ENCODE measurements at regions not wholly inside any gene's neighbourhood (a gene's known extent, or its start where the extent isn't known, plus 50 kb on each side); places are given as distances from the start of the nearest gene placed in this dataset.
"Not testable (repeated sequence)": the region's sequence is repeated elsewhere in the genome, so short reads cannot be mapped to it uniquely, and the experiment has no call there.

DNA sequence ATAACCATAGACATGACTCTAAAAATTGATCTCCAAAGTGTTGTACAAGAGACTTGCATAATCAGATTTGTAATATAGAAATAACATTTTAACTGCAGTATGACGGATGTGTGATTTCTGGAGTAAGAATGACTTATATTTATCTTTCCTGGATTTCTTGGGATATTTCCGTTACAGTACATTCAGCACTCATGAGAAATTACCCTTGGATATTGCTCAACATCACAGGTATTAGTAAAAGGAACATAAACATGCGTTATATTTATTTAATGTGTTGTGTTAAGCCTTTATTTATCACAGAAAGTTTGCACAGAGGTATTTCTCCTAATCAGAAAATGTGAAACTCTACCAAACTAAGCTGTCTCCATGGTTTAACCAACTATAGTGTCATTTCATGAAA lies 1823.9 kb upstream of the C9orf72 start:
- Mint-ChIP-seq H3K4me3 (no peak overlapping the region), H3K27ac (no peak overlapping the region), H3K36me3 (ENCODE audit: low read depth) (no peaks in the 10 kb centered on the region), H3K9me3 (peaks cover 8% of the 10 kb centered on the region), H3K4me1 (ENCODE audit: low read depth) (no peaks in the 10 kb centered on the region), H3K27me3 (ENCODE audit: low read depth) (no peaks in the 10 kb centered on the region)
- DNase-seq (ENCODE audit: low spot score) = no peak

GRCh38 chr9:29416204-29416603 lies 1842.9 kb upstream of the C9orf72 start:
- no peaks in the 10 kb centered on the region for H3K36me3 Mint-ChIP-seq (ENCODE audit: low read depth)
- H3K9me3 Mint-ChIP-seq = peaks cover 27% of the 10 kb centered on the region
- H3K27me3 Mint-ChIP-seq (ENCODE audit: low read depth) = no peaks in the 10 kb centered on the region
- no peak overlapping the region for H3K27ac Mint-ChIP-seq
- no peak for DNase-seq (ENCODE audit: low spot score)
- H3K4me3 Mint-ChIP-seq = no peak overlapping the region
- H3K4me1 Mint-ChIP-seq (ENCODE audit: low read depth) = no peaks in the 10 kb centered on the region

DNA sequence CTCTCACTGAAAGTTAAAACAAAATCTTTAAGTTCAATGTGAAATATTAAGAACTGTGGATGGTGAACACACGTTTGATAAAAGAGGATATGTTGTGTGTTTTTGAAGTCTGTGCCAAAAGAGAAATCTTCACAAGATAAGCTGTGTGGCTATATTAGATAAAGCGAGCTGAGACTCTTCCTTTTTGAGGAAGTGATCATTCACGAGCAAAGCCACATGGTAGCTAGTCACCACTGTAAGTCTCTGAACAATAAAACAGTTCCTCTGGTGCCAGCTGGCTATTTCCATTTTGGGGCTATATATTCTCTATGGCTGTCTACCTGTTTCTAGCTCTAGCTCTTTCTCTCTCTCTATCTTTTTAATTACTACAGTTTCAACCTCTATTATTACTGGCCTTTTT lies 1849.2 kb upstream of the C9orf72 start:
- peaks cover 36% of the 10 kb centered on the region for H3K9me3 Mint-ChIP-seq
- DNase-seq (ENCODE audit: low spot score) = no peak
- no peaks in the 10 kb centered on the region for H3K36me3 Mint-ChIP-seq (ENCODE audit: low read depth)
- no peak overlapping the region for H3K4me3 Mint-ChIP-seq
- H3K27me3 Mint-ChIP-seq (ENCODE audit: low read depth) = no peaks in the 10 kb centered on the region
- H3K4me1 Mint-ChIP-seq (ENCODE audit: low read depth) = no peaks in the 10 kb centered on the region
- H3K27ac Mint-ChIP-seq = no peak overlapping the region

DNA sequence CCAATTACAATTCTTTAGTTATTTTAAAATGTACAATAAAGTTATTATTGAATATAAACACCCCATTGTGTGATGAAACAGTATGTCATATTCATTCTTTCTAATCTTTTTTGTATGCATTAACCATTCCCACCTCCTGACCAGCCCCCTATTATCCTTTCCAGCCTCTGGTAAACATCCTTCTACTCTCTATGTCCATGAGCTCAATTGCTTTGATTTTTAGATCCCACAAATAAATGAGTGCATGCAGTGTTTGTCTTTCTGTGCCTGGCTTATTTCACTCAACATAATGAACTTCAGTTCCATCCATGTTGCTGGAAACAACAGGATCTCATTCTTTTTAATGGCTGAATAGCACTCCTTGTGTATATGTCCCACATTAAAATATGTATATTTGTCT lies 1858.9 kb upstream of the C9orf72 start:
- Mint-ChIP-seq H3K9me3 (peaks cover 32% of the 10 kb centered on the region), H3K27ac (no peak overlapping the region), H3K4me3 (no peak overlapping the region)

DNA sequence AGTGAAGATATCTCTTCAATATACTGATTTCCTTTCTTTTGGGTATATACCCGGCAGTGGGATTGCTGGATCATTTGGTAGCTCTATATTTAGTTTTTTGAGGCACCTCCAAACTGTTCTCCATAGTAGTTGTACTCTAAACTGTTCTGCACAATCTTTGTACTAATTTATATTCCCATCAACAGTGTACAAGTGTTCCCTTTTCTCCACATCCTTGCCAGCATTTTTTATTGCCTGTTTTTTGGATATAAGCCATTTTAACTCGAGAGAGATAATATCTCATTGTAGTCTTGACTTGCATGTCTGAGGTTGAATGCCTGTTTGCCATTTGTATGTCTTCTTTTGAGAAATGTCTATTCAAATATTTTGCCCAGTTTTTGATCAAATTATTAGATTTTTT lies 1859.4 kb upstream of the C9orf72 start:
- H3K27me3 Mint-ChIP-seq (ENCODE audit: low read depth); DNase-seq (ENCODE audit: low spot score); H3K4me1 Mint-ChIP-seq (ENCODE audit: low read depth); H3K4me3 Mint-ChIP-seq; H3K27ac Mint-ChIP-seq; H3K36me3 Mint-ChIP-seq (ENCODE audit: low read depth): not testable (repeated sequence)
- peaks cover 28% of the 10 kb centered on the region for H3K9me3 Mint-ChIP-seq

More for the DNA sequence above, 1858.9 kb upstream of the C9orf72 start:
- H3K36me3 Mint-ChIP-seq (ENCODE audit: low read depth) = no peaks in the 10 kb centered on the region
- H3K4me1 Mint-ChIP-seq (ENCODE audit: low read depth) = no peaks in the 10 kb centered on the region
- no peak for DNase-seq (ENCODE audit: low spot score)
- no peaks in the 10 kb centered on the region for H3K27me3 Mint-ChIP-seq (ENCODE audit: low read depth)

- Mint-ChIP-seq H3K4me1 (ENCODE audit: low read depth) (no peaks in the 10 kb centered on the region), H3K4me3 (no peak overlapping the region), H3K27ac (no peak overlapping the region), H3K36me3 (ENCODE audit: low read depth) (no peaks in the 10 kb centered on the region), H3K9me3 (peaks cover 34% of the 10 kb centered on the region), H3K27me3 (ENCODE audit: low read depth) (no peaks in the 10 kb centered on the region)
- no peak for DNase-seq (ENCODE audit: low spot score)
Observed at GRCh38 chr9:29435368-29435767, 1862.1 kb upstream of the C9orf72 start.

GRCh38 chr9:29437526-29437925 lies 1864.2 kb upstream of the C9orf72 start:
- Mint-ChIP-seq H3K27me3 (ENCODE audit: low read depth) (no peaks in the 10 kb centered on the region), H3K36me3 (ENCODE audit: low read depth) (no peaks in the 10 kb centered on the region), H3K9me3 (peaks cover 38% of the 10 kb centered on the region), H3K27ac (no peak overlapping the region), H3K4me1 (ENCODE audit: low read depth) (no peaks in the 10 kb centered on the region), H3K4me3 (no peak overlapping the region)
- DNase-seq (ENCODE audit: low spot score) = no peak

DNA sequence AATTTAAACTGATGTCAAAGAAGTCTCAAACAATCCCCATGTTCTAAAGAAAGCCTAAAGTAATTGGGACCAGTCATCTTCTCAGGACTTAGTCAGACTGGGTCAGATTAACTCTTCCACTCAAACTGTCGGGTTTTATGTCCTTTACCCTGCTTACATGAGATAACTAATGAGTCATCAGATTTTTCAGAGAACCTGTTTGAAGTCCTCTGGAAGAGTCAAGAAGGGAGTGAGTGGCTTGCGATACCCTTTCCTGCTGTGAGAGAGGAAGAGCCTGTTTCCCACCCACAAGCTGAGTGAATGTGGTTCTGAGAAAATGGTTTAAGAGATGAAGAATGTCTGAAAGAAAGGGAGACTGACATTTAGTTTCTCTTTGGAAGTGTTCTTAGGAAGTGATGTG lies 1866.7 kb upstream of the C9orf72 start:
- Mint-ChIP-seq H3K4me1 (ENCODE audit: low read depth) (no peaks in the 10 kb centered on the region), H3K27ac (no peak overlapping the region), H3K4me3 (no peak overlapping the region), H3K9me3 (peaks cover 26% of the 10 kb centered on the region), H3K36me3 (ENCODE audit: low read depth) (no peaks in the 10 kb centered on the region), H3K27me3 (ENCODE audit: low read depth) (no peaks in the 10 kb centered on the region)
- DNase-seq (ENCODE audit: low spot score) = no peak

- no peaks in the 10 kb centered on the region for H3K36me3 Mint-ChIP-seq (ENCODE audit: low read depth)
- H3K4me1 Mint-ChIP-seq (ENCODE audit: low read depth) = no peaks in the 10 kb centered on the region
- no peak overlapping the region for H3K4me3 Mint-ChIP-seq
- H3K9me3 Mint-ChIP-seq = peaks cover 26% of the 10 kb centered on the region
- DNase-seq (ENCODE audit: low spot score) = no peak
- no peaks in the 10 kb centered on the region for H3K27me3 Mint-ChIP-seq (ENCODE audit: low read depth)
- no peak overlapping the region for H3K27ac Mint-ChIP-seq
Observed at GRCh38 chr9:29440449-29440848, 1867.2 kb upstream of the C9orf72 start.

GRCh38 chr9:29445751-29446150 lies 1872.5 kb upstream of the C9orf72 start:
- DNase-seq (ENCODE audit: low spot score) = no peak
- no peaks in the 10 kb centered on the region for H3K36me3 Mint-ChIP-seq (ENCODE audit: low read depth)
- H3K27ac Mint-ChIP-seq = no peak overlapping the region
- no peaks in the 10 kb centered on the region for H3K27me3 Mint-ChIP-seq (ENCODE audit: low read depth)
- no peak overlapping the region for H3K4me3 Mint-ChIP-seq
- H3K4me1 Mint-ChIP-seq (ENCODE audit: low read depth) = no peaks in the 10 kb centered on the region
- peaks cover 28% of the 10 kb centered on the region for H3K9me3 Mint-ChIP-seq

DNA sequence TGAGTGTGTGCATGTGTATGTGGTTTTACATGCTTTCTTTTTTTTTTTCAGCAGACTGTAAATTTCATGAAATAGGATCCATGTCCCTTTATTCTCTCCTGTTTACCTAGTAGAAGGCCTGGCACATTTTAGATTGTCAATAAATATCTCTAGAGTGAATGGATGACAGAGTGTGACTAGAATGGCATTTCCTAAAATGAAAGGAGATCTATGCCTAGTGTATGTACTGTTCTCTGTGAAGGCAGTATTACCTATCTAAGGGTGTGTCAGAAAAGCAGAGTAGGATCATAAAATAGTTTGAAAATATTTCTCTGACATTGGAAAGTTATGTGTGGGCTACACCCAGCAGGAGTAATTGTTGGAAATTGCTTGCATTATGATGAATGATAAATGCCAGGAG lies 1876.0 kb upstream of the C9orf72 start:
- Mint-ChIP-seq H3K36me3 (ENCODE audit: low read depth) (no peaks in the 10 kb centered on the region), H3K27me3 (ENCODE audit: low read depth) (no peaks in the 10 kb centered on the region), H3K4me1 (ENCODE audit: low read depth) (no peaks in the 10 kb centered on the region), H3K9me3 (peaks cover 30% of the 10 kb centered on the region), H3K27ac (no peak overlapping the region), H3K4me3 (no peak overlapping the region)
- no peak for DNase-seq (ENCODE audit: low spot score)

DNA sequence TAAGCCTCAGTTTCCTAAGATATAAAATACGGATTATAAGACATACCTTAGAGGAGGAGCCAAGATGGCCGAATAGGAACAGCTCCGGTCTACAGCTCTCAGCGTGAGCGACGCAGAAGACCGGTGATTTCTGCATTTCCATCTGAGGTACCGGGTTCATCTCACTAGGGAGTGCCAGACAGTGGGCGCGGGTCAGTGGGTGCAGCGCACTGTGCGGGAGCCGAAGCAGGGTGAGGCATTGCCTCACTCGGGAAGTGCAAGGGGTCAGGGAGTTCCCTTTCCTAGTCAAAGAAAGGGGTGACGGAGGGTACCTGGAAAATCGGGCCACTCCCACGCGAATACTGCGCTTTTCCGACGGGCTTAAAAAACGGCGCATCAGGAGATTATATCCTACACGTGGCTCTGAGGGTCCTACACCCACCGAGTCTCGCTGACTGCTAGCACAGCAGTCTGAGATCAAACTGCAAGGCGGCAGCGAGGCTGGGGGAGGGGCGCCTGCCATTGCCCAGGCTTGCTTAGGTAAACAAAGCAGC lies 1877.1 kb upstream of the C9orf72 start:
- not testable (repeated sequence) for H3K4me1 Mint-ChIP-seq (ENCODE audit: low read depth); DNase-seq (ENCODE audit: low spot score); H3K27ac Mint-ChIP-seq; H3K36me3 Mint-ChIP-seq (ENCODE audit: low read depth); H3K27me3 Mint-ChIP-seq (ENCODE audit: low read depth); H3K4me3 Mint-ChIP-seq
- peaks cover 30% of the 10 kb centered on the region for H3K9me3 Mint-ChIP-seq

- Mint-ChIP-seq H3K4me3 (no peak overlapping the region), H3K27me3 (ENCODE audit: low read depth) (no peaks in the 10 kb centered on the region), H3K36me3 (ENCODE audit: low read depth) (no peaks in the 10 kb centered on the region), H3K27ac (no peak overlapping the region), H3K9me3 (peaks cover 45% of the 10 kb centered on the region), H3K4me1 (ENCODE audit: low read depth) (no peaks in the 10 kb centered on the region)
- DNase-seq (ENCODE audit: low spot score) = no peak
Observed at GRCh38 chr9:29456940-29457339, 1883.7 kb upstream of the C9orf72 start.

DNA sequence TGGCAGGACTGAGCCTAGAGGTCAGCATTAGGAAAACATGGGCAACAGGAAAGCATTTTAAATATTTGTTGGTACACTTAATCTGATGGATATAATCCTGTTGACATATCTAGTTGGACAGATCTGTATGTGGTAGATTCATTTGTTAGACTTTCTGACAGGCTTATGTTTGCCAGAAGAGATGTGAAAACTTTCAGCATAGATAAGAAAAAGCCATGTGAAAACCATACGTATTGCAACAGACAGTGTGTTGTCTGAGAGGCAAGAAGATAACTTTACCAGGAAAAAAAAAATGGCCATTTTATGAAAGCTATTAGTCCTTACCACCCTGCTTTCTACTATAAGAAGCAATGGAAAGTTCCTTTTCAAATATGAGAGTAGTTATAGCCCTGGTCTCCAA lies 1902.2 kb upstream of the C9orf72 start:
- Mint-ChIP-seq H3K9me3 (peaks cover 31% of the 10 kb centered on the region), H3K36me3 (ENCODE audit: low read depth) (no peaks in the 10 kb centered on the region), H3K27ac (no peak overlapping the region), H3K4me3 (no peak overlapping the region), H3K27me3 (ENCODE audit: low read depth) (no peaks in the 10 kb centered on the region), H3K4me1 (ENCODE audit: low read depth) (no peaks in the 10 kb centered on the region)
- no peak for DNase-seq (ENCODE audit: low spot score)

GRCh38 chr9:29511680-29512079 lies 1938.4 kb upstream of the C9orf72 start:
- no peaks in the 10 kb centered on the region for H3K36me3 Mint-ChIP-seq (ENCODE audit: low read depth)
- no peak overlapping the region for H3K4me3 Mint-ChIP-seq
- H3K4me1 Mint-ChIP-seq (ENCODE audit: low read depth) = no peaks in the 10 kb centered on the region
- H3K27me3 Mint-ChIP-seq (ENCODE audit: low read depth) = no peaks in the 10 kb centered on the region
- H3K27ac Mint-ChIP-seq = no peak overlapping the region
- peaks cover 21% of the 10 kb centered on the region for H3K9me3 Mint-ChIP-seq
- no peak for DNase-seq (ENCODE audit: low spot score)

Measured in T-helper 2 cell treated with Interferon-gamma antibody and Interleukin-4, amounts not matched to agents 5 μg/mL and 100 μg/mL, for 36 hours (primary cell).